Limb (tissue), 2 donors: ENCODE measurements at regions not wholly inside any gene's neighbourhood (a gene's known extent, or its start where the extent isn't known, plus 50 kb on each side); places are given as distances from the start of the nearest gene placed in this dataset.

Experiments
- DNase-seq, 2 donors: peaks; one replicate each; pipeline ENCODE4 v3.0.0-alpha.2; 2016; ENCODE audit errors: extremely low spot score in 2 of 2

DNA sequence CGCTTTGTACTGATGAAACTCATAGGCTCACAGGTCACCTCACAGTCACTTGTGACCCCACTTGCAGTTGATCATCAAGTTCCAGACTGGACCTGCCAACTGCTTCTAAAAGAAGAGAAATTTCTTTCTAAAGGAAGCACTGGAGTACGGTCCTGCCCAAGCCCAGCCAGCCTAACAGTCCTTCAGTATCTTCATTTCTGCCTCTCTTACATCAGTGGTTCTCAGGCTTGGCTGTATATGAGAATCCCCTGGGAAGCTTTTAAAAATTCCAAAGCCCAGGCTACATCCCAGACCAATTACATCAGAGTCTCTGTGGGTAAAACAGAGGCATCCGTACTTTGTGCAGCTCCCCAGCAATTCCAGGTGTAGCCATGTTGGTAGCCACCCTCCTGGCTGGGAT lies 282.1 kb downstream of the NFIB start:
- DNase-seq: no peak

DNA sequence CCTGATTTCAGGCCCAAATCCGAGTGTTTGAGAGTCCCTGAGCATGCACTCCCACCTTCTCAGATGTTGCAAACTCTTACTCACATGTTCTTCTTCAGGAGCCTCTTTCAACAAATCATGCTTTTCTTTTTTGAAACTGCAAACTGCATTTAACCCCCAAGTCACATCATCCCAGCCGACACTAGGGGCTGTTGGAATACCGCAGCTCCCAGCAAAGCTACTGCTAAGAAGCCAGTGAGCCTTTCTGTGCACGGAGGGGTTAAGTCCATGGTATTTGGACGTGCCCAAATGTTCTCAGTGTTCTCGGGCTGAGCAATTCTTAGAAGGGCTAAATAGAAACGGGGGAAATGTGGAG lies 282.9 kb downstream of the NFIB start:
- DNase-seq: peak; percentile 68 to 93

DNA sequence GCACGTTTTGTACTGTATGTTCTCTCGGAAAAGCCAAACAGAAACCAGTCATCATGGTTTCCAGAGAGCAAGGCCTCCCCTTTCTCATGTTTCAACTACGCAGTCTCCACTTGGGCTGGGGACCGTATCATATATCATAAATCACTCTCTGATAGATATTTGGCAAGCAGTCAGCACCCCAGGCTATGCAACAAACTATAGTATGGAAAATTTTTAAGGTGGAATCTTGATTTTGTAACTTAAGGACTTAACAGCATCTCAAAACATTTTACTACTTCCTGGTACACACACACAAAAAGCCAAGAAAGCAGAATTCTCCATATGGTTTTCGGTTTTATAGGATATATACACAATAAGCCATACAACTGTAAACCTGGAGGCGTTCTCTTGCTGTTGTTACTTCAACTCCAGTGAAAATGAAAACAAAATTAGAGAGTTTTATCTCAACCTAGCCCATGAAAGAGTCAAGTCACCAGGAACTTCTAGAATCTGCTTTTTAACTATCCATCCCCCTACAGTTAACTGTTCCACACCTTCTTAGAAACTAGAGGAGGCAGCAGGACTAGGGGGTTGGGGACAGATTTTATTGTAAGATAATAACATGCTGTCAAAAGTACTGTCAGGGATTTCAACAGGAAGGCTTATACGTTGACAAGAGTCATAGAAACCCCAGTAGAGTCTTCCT lies 283.4 kb downstream of the NFIB start:
- DNase-seq: peak; percentile 71 to 95

DNA sequence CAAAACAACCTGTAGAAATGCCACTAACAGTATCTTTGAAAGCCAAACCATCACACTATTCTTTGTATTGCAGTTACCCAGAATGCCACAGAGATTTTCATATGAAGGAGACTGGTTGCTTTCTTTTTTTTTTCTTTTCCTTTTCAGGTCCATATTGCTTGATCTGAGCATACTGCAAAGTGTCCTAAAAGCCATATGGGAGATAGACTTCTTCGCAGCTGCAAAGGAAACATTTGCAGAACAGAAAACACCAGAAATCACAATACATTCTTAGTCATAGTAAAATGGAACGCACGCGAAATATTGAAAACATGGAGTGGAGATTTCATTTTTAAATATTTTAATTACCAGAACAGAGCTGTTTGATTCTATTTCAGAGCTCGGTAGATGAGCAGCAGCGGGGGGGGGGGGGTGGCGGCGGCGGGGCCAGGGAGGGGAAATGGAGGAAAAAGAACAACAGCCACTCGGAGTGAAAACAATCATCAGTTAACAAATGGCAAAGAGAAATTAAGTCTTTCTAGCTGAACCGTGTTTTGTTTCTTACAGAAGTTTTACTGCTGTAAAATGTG lies 284.1 kb downstream of the NFIB start:
- peak in 1 of 2 donors; percentile 20 for DNase-seq

DNA sequence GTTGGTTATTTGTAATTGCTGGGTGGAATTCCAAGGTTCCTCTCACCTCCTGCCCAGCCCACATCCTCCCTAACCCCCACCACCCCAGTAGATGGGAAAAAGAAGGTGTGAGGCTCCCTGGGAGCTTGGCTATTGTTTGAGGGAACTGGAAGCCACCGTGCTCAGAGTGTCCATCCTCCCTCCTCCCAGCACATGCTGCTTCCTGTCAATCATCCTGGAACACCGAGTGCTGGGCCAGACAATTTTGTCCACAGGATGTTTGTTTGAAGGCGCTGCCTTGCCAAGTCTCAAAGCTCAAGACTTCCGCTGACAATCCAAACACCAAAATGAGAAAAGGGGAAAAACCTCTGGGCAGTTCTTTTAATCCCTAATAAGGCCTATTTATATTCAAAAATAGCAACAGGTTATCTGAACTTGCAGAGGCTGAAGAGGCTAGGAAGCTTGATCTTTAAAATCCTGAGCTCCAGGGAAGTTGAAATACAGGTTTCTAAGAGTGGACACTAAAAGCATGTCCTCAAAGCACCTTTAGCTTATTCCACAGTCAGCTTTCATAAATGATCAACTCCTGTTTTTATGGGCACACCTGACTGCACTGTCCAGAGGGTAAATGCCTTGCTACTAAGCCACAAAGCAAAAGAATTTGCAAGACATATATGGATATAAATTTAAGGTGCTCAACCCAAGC lies 286.7 kb downstream of the NFIB start:
- no peak for DNase-seq

DNA sequence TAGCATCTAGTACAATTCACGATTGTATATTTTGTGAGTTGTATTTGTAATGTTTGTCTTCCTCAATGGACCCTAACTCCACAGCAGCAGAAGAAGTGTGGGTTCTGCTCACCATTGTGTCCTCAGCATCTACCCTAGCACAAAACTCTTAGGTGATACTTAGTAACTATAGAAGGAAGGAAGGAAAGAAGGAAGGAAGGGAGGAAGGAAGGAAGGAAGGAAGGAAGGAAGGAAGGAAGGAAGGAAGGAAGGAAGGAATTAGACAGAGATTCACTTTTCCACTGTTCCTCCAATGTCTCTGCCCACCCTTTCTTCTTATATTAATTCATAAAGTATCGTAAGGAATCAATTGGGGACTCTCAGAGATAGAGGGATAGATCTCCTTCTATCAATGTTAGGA lies 288.2 kb downstream of the NFIB start:
- no peak for DNase-seq

DNA sequence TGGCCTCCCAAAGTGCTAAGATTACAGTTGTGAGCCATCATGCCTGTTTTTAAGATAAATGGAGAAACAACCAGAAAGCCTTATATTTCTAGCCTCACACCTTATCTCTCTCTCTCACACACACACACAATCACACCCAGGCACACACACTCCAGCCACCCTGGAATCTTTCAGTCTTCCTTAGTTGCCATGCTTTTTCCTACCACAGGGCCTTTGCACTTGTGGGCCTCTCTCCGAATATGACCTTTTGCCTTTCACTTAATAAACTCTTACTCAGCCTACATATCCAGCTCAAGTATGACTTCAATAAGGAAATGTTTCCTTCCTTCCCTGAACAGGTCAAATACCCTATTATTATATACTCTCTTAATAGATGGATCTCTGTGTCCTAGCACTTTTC lies 290.7 kb downstream of the NFIB start:
- DNase-seq: no peak

DNA sequence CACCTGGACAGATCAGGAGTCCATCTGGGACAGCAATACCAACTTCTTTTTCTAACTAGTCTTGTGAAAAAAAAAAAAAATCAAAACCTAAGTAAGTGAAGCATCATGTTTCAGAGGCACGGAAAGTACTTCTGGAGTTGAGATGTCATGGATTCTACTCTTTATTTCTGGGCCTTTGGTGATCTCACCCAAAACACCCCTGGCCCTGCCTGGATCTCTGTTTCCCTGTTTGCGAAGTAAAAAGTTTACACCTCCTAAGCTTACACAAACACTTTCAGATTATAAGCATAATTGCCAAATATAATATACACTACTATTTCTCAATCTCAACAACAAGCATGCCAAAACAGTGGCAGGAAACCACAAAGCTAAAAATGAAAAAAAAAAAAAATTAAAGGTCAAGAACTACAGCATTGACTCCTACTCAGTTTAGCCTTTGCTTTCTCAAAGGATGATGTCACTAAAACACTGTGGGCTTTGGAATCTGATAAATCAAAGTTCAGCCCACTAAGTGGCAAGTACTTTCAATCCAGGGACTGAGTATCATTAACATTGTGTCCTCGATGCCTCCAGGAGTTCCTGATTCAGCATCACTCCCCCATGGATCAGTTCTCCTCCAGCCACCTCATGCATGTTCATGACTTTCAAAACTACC lies 291.9 kb downstream of the NFIB start:
- DNase-seq: no peak

DNA sequence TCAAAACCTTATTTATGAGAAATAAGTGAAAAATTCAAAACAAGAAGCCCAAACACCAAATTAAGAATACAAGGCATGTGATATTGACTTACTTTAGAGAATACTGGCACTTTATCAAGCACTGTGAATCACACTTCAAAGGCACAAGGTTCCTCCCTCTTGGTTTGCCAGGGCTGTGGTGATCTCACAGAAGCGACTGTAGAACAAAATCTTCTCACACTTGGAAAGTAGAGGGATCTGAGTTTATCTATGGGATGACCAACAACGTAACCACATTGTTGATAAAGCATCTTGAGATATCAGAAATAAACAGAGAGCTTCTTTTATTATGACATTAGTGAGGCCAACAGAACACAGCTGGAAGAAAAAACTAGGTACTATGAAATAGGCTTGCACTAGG lies 295.9 kb downstream of the NFIB start:
- DNase-seq: no peak

DNA sequence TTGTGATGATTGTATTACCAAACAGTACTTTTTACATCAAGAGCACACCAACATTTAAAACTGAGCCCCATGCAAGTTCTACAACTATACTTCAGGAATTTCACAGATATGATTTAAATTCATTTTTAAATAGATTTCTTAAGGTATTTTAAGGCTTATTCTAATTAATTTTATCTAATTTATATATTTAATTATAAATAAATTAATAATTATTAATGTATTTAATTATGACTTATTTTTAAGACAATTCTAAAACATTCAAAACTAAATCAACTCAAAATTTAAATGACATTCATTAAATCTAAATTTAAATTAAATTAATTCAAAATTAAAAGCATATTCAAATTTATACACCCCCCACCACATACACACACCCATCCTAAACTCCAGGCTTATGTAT lies 299.2 kb downstream of the NFIB start:
- no peak for DNase-seq

DNA sequence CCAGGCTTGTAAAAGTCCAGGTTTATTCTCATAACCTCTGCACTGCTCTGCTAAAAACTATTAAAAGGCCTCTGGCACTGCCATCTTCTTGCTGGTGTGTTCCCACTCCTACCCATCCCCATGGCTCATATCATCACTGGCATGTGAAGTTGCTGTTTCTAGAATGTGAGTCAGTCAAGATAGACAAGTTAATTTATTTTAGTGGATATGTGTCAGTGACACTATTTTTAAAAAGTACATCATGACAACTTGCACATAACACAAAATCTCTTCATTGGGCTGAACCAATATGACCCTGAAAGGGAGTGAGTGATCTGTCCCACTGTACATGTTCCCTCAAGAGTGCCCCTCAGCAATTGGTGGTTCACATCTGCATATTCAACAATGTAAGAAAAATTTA lies 299.7 kb downstream of the NFIB start:
- DNase-seq: no peak

DNA sequence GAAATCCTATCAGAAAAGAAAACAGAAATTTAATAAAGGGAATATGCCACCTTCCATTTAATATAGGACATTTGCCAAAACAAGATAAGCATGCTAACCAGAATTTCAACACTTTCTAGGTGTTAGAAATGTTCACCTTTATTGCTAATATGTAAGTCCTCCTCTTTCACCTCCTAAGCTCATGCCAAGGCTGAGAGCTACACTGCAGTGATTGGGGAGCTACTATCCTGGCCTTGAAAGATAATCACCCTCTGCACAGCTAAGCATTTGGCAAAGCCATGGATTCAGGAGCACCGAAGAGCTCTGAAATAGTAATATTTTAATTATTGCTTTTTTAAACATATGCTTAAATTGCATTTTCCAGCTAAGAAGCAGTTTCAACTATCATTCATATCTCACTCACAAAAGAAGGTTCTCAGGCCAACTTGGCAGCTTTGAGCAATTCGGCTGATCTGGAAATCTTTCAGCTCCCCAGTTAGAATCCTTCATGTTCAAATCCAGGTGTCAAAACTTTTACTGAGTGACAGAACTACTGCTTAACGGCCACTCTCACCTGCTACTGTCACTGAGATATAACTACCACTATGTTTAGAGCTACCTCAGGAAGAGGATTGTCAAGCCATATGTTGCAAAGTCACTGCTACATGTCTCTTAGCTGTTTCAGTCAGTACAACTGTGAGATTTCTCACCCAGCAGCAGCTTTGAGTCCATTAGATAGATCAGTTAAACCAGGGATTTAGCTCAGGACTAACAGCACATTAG lies 302.0 kb downstream of the NFIB start:
- no peak for DNase-seq

DNA sequence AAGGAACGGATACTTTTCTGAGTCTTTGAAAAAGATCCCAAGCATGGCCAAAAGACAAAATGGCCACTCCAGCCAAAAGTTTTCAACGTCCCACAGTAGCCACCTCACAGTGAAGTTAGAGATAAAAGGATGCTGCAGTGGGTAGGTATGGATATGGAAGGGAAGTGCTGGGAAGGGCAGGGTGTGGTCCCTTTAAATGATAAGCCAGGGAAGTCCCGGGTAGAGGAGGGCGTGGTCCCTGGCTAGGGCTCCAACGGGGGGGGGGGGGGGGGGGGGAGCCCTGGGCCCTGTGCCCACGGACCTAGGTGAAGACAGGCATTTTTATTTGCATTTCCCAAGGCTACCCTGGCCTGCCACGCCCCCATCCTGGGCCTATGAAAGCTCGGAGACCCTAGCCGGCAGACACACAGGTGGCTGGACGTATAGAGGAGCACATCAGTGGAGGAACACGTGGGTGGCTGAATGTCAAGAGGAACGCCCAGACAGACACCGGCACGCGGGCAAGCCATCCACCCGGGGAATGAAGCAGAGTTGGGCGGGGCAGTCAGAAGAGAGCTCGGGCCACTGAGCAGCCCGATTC lies 306.7 kb downstream of the NFIB start:
- DNase-seq: no peak

DNA sequence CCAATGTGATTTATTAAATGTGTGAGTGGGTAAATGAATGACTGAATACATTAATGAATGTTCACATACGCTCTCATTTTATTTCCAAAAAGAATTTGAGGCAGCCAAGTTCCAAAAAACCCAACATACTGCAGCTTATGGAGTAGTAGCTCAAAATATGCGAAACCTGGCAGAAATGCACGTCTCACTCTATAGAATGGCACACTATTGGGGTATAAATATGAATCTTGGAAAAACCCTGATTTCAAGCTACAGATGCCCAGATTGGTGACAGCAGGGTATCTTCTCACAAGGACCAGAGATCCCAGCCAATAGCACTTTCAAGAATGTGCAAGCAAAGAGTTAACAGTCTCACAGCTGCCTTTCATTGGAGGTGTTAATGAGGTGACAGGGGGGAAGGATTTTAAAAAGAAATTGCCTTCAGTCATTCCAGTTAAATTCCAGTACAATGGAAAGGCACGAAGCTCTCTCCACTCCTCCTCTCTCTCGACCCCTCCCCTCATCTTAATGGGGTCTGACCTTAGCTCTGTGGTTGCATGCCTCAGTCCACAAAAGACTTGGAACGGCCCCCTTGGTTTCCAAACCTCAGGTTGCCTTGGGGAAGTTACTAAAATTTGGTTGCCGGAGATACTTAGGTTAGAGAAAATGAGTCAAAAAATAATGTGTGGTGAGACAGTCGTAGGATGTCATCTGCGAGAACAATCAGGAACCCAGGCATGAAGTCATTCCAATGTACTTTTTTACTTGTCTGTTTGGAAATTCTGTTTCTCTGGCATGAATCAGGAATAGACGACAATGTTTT lies 307.4 kb downstream of the NFIB start:
- DNase-seq: peak in 1 of 2 donors; percentile 25

DNA sequence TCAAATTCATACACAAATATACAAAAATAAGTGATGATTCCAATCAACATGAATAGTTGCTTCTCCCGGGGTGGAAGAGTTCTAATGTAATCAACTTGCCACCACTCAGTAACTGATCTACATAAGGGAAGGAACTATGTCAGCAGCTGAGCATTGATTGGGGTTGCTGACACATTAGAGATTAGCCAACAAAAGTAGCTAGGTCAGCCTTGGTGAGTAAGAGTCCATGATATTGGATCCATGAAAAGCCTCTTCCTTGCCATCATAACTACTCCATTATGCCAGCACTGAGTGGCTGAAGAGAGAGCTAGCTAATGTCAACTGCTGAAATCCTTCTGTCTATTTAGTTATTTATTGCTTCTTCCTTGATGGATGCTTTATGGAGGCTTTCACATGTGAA lies 309.8 kb downstream of the NFIB start:
- DNase-seq: no peak

DNA sequence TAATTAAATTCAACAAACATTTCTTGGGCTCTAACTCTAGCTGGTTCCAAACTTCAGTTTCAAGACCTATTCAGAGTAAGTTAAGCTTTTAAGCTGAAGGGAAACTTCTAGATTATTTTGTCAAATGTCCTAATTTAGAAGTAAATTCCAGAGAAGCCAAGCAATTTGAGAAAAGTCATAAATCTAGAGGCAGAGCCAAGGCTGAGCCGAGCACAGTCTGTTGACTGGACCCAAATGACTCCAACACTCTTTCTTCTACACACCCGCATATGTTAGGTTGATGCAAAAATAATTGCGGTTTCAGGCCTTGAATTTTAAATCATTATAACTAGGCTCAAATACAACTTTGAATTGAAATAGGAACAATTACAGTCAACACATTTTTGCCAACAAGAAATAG lies 319.7 kb downstream of the NFIB start:
- no peak for DNase-seq

DNA sequence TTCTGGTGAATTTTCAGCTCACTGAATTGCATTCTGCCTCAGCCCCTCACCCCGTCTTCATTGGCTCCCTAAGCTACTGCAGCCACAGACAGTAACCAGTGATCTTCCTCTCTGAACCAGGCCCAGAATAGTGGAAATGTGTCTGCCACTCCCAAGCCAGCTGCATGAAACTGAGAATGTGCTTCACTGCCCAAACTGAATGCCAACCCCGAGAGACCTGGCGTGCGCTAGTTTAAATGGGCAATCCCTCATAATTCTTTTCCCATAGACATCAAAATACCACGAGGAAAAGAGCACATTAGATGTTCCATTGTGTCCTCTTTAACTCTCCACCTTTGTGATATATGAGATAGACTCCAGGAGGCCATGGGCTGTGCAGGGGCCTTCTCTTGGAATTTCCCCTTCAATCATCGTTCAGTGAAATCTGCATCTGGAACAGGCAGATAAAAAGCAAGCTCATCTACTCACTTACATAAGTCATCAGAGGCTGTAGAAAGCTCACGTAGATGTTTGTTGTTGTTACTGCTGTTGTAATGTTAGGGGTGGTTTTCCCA lies 320.2 kb downstream of the NFIB start:
- peak in 1 of 2 donors; percentile 55 for DNase-seq

DNA sequence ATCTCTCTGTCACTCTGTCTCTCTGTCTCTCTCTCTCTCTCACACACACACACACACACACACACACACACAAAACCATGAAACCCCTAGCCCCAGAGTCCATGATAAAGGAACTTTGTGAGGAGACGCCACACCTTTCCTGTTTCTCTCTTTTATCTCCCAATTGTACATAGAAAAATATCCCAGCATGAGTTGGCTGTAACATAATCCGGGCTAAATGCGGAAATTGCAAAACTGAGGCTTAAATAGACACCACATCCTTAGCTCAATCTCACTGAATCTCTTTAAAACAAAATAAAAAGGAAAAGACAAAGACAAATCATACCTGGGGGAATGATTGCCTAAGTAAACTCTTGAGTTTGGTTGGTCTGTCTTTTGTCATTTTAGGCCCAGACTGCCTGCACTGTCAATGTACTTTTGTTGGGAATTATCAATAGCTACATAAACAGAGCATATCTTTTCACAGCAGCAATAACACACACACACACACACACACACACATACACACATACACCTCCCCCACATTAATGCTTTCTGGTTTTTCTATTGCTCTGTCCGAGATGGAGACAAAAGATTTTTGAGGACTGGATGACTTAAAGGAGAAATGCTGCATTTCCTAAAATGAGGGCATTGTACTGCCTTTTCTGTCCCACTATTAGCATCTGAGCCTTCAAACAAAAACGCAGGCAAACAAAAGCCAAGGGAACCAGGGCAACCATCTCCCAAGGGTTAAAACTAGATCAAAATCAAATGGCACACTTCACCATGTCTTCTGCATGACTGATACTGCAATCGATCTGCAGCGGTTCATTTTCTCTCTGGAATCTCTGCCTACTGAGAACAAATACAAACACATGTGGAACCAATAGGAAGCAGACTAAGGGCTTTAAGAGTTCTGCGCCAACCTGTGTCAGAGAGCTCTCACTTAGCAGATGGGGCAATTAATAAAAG lies 321.5 kb downstream of the NFIB start:
- DNase-seq: no peak

DNA sequence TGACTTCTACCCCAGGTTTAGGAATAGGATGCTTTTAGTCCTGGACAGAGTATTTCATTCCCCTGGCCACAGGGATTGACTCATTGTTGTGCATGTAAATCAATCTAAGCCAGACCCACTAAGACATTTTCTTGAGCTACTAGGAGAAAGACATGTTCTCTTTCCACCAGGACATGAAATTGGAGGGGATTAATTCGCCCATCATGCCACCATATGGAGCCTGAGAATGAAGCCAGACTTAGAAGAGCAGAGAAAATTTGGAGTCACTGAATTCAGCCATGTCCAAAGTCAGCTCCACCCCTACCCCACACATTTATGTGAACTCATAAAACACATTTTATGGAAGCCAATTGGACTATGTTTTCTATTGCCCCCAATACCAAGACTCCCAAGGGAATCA lies 322.5 kb downstream of the NFIB start:
- peak in 1 of 2 donors; percentile 45 for DNase-seq
